HG03175 (cell line): ENCODE measurements at regions not wholly inside any gene's neighbourhood (a gene's known extent, or its start where the extent isn't known, plus 50 kb on each side); places are given as distances from the start of the nearest gene placed in this dataset.

Experiments
- ATAC-seq: cut with Tn5 transposase; IDR thresholded peaks from one replicate; pipeline ENCODE4 v1.9.1; 2021; ENCODE audit warnings: mild to moderate bottlenecking, moderate library complexity; ENCODE audit not compliant: unreplicated experiment

GRCh38 chr6:6704103-6705060 is 115.9 kb downstream of the LY86 start:
- ATAC-seq: no peak

DNA sequence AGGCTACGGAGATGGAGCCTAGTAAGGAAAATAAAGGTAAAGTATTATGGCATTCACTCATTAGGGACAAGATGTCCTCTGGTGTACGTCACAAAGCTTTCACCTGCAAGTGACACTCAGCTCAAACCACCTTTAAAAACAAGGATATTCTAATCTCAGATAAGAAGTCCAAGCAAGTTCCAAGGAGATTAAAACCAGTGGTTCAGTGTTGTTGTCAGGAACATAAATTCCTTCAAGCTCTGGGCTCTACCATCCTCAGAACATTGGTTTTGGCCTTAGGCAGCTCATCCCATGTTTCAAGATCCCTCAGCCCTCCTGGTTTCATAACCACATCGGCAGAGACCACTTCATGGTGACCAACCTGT is 116.5 kb downstream of the LY86 start:
- ATAC-seq: no peak

DNA sequence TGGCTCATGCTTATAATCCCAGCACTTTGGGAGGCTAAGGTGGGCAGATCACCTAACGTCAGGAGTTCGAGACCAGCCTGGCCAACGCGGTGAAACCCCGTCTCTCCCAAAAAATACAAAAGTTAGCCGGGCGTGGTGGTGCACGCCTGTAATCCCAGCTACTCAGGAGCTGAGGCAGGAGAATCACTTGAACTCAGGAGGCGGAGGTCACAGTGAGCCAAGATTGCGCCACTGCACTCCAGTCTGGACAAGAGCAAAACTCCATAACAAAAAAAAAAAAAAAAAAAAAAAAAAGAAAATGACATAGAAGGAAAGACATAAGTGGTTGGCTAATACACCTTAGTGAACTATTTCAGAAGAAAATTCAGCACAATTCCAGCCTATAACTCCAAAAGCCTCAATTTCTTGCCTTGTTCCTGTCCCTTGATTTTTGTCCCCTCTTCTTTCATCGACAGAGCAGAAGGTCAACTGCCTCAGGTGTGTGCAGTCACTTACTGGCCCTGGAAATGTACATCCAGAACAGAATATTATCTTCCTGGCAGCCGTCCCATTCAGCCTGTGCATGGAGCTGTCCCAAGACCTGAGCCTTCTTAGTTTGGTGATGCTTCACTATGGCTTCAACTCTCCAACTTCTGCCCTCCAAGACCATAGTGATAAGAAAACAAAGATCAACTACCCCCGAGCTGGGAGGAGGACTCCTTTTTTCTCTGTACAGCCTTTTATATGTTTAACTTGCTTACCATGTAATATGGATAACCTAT is 117.6 kb downstream of the LY86 start:
- no peak for ATAC-seq

DNA sequence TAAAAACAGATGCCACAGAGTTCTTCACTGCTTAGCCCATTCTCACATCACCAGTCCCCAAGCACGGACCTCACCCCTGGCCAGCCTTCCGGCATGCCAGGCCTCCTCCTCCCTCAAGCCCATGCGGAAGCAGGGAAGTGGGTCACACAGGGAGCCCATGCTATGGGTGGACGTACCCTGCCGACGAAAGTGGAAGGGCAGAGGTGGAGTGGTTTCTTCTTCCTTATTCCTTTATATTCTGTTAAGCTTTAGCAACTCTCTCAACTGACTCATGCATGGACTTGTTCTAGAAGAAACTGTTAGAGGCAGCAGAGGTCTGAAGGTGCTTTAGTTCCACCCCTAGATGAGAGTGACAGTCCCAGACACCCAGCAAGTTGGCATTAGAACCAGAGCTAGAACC is 118.6 kb downstream of the LY86 start:
- ATAC-seq: no peak

DNA sequence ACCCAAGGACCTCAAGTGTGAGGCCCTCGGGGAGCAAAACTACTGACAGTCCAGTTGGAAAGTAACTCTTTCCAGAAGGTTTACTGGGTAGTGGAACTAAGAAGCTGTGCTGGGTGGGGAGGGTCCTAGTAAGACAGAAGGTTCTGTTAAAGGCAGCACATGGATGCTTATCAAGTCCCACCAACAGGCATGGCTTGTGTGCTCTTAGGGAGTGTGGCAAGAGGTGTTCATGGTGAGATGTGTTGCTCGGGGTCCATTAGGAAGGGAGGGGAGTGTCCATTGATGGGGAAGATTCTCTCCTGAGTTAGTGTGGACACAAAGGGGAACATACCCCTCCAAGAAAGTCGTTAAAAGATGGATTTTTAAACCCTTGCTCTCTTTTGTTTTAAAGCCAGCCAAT is 120.6 kb downstream of the LY86 start:
- ATAC-seq: no peak

DNA sequence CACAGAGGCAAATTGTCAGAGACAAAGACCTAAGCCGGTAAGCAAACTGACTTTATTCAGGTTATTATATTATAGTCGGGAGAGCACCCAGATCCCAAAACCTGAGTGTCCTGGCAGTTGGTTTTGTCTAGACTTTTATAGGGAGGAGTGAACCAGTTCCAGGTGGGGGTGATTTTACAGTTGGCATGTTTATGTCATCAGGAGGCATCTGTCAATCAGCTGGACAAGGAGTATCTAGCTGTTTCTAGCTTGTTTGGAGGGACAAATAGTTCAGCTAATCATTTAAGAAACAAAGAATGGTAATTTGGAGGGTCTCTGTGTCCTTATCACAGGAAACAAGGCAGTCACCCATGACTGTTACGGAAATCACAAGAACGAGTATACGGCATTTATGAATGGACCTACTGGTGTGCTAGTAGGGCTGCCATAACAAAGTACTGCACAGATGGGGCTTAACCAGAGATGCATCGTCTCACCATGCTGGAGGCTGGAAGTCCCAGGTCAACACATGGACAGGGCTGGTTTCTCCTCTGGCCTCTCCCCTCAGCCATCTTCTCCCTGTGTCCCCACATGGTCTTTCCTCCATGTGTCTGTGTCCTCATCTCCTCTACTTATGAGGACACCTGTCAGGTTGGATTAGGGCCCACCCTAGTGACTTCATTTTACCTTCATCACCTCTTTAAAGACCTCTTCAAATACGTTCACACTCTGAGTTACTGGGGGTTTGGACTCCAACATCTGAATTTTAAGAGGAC is 122.7 kb downstream of the LY86 start:
- ATAC-seq: peak; percentile 10

DNA sequence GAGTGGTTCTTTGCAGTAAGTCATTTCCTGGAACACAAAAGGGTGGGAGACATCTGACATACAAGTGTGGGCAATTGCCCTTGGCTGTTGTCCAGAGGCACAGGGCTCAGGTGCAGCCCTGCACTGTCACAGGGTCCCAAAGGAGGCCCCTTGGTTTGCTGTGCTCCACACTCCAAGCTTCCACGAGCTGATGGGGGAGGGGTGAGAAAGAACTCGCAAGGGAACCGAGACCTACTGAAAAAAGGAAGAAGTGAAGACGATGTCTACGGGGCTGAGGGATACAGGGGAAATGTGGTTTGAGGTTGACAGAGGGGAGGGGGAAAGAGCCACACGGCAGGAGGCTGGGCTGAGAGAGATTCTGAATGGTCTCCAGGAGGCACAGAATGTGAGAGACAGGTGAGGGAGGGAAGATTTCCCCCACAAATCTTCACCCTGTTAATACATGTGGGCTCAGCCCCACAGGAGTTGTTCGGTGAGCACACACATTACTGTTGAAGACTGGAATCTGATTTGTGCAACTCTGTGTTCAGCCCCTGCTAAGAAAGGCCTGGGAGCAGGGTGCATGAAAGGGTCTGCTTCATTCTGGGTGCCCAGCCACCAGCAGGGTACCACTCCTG is 123.4 kb downstream of the LY86 start:
- peak; percentile 63 for ATAC-seq

GRCh38 chr6:6712449-6713403 is 124.2 kb downstream of the LY86 start:
- no peak for ATAC-seq

DNA sequence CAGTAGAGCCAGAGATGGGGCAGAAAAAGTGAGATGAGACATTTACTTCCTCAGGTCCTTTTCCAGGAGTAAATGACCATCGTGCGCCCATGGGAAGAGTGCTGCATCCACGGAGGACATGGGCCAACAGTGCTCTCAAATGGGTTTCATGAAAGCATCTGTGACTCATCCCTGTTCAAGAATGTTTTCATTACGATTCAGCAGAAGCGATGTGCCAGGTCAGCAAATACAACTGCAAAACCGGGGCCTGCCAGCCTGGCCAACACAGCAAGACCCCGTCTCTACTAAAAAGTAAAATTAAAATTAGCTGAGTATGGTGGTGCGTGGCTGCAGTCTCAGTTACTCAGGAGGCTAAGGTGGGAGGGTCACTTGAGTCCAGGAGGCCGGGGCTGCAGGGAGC is 125.1 kb downstream of the LY86 start:
- ATAC-seq: no peak

GRCh38 chr6:6714118-6714897 is 125.8 kb downstream of the LY86 start:
- no peak for ATAC-seq

- no peak for ATAC-seq
Measured at GRCh38 chr6:6714953-6715352, 126.4 kb downstream of the LY86 start.

- ATAC-seq: no peak
Measured at GRCh38 chr6:6715465-6715864, 126.9 kb downstream of the LY86 start.

GRCh38 chr6:6716998-6717763 is 128.7 kb downstream of the LY86 start:
- no peak for ATAC-seq

- ATAC-seq: no peak
Measured at GRCh38 chr6:6717953-6718352, 129.4 kb downstream of the LY86 start.

DNA sequence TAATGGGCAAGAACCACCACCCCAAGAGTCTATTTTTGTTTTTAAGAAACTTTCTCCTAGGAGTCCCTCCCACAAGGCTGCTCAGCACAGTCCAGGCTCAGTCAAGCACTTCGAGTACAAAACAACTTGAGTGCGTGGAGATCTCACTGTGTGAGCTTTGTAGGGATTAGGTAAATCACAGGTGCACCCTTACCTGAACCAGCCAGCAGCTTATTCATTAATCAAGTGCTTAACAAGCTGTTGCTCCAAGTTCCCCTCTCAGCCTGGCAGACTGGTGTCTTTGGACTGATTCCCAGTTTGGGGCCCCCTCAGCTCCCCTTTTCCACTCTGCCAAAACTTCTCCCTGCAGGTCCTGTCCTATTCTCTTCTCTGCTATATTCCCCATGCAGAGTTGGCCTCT is 133.1 kb downstream of the LY86 start:
- ATAC-seq: no peak

GRCh38 chr6:6722195-6722594 is 133.7 kb downstream of the LY86 start:
- no peak for ATAC-seq

GRCh38 chr6:6723361-6723760 is 134.8 kb downstream of the LY86 start:
- no peak for ATAC-seq

GRCh38 chr6:6723921-6724538 is 135.5 kb downstream of the LY86 start:
- no peak for ATAC-seq
